GM18907 (cell line): ENCODE measurements at regions not wholly inside any gene's neighbourhood (a gene's known extent, or its start where the extent isn't known, plus 50 kb on each side); places are given as distances from the start of the nearest gene placed in this dataset.

ENCODE experiments used
- ATAC-seq: cut with Tn5 transposase; IDR thresholded peaks from one replicate; pipeline ENCODE4 v1.9.1; 2021; ENCODE audit warnings: mild to moderate bottlenecking, moderate library complexity; ENCODE audit not compliant: unreplicated experiment

DNA sequence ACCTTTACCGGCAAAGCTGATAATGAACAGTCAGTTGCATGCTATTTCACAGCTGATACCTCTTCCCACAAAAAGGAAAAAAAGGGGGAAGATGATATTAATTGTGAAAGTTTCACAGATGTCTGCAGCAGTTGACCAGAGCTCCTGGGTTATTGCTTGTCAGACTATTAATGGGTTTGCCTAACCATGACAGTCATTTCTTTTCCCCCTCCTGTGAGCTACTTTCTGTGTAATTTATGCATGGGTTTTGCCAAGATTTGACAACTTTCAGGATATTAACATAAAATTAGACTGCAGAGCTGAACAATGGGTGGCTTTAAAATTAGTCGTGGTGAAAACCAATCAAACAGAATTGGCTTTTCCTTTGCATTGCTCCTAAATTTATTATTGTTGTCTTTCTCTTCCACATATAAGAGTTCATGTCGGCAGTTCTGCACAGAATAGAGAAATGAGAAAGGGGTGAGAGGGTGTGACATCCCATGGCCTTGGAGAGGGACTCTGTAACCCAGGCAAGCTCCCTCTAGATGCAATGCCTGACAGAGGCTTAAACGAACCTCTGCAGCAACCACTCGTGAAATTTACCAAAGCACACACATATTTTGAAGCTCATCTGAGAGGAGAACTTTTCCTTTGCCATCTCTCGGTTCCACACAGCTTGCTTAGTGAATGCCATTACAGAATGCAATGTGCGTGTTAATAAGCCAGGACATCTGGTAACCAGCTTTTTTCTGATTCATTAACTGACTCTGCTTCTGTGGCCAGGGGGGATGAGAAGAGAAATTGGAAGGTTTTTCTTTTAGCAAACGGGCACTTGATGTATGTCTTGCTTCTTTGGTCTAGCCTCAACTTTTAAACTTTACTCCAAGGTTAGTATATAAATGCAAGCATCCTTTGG, 82.2 kb upstream of the ITGA4 start:
- peak; percentile 78 for ATAC-seq

DNA sequence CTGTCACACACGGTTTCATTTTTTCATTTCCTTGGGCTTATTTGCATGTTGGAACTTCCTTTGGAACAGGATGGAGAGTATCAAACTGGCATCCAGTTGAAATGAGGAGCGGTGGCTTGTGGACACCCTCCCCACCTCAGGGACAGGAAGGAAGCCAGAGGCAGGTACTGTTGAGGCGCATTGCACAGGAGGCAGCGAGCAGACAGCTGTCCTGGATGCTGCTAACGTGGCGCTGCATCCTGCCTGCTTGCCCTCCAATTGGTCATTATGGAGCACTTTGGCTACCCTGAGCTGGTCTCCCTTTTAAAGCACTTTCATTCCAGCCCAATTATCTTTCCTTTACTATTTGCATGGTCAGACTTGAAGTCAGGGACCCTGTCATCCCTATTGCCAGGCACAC, 80.7 kb upstream of the ITGA4 start:
- no peak for ATAC-seq

- no peak for ATAC-seq
Measured at GRCh38 chr2:181376999-181377398, 80.2 kb upstream of the ITGA4 start.

GRCh38 chr2:181378491-181378890, 78.7 kb upstream of the ITGA4 start:
- ATAC-seq: no peak

- no peak for ATAC-seq
Measured at GRCh38 chr2:181380581-181380980, 76.6 kb upstream of the ITGA4 start.

- ATAC-seq: no peak
Measured at GRCh38 chr2:181384923-181385322, 72.3 kb upstream of the ITGA4 start.

- ATAC-seq: no peak
Measured at GRCh38 chr2:181389524-181389923, 67.7 kb upstream of the ITGA4 start.

DNA sequence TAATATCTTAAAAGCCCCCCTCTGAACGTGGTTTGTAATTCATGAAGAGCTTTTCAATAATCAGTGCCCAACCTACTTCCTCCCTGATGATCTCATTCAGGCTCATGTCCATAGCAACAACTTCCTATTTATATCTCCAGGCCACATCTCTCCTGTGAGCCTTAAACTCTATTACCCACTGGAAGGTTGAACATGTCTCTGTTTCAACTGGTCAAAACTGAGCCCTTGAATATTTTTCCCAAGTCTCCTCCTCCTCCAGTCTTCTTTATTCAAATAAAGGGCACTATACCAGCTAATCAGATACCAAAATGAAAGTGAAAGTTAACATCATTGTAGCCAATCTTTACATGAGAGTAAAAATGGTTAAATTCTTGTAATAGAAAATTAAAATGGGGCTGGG, 63.7 kb upstream of the ITGA4 start:
- ATAC-seq: peak; percentile 73

GRCh38 chr2:181394741-181395437, 62.3 kb upstream of the ITGA4 start:
- ATAC-seq: no peak

DNA sequence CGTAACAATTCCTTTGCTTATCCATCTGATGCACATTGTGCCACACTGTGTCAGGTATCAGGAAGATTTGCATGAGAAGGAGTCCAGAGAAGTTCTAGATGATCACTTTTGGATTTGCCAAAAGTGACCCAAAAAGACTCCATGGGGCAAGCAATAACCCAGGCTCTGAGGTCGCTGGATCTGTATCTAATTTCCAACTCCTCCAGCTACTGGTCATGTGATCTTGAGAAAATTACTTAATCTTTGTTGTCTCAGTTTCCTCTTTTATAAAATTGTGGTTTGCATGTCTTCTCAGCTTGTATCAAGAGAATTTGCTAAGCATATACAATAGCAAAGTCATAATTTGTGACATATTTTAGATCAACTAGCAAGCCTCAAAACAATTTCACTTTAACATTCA, 61.3 kb upstream of the ITGA4 start:
- ATAC-seq: no peak

- no peak for ATAC-seq
Measured at GRCh38 chr2:181396256-181397123, 60.7 kb upstream of the ITGA4 start.

GRCh38 chr2:181397331-181397730, 59.9 kb upstream of the ITGA4 start:
- no peak for ATAC-seq

- no peak for ATAC-seq
Measured at GRCh38 chr2:181398000-181398399, 59.2 kb upstream of the ITGA4 start.

DNA sequence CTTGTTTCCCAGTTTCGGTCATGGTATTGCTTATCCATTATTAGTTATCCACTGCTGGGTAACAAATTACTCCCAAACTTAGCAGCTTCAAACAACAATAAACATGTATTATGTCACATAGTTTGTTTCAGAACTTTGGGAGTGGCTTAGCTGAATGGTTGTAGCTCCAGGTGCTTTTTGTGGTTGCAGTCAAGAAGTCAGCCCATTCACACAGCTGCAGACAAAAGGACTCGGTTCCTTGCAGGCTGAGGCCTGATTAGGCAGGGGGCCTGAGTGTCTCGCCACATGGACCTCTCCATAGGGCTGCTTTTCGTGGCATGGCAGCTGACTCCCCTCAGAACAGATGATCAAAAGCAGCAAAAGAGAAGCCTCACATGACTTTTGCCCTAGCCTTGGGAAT, 58.2 kb upstream of the ITGA4 start:
- no peak for ATAC-seq

DNA sequence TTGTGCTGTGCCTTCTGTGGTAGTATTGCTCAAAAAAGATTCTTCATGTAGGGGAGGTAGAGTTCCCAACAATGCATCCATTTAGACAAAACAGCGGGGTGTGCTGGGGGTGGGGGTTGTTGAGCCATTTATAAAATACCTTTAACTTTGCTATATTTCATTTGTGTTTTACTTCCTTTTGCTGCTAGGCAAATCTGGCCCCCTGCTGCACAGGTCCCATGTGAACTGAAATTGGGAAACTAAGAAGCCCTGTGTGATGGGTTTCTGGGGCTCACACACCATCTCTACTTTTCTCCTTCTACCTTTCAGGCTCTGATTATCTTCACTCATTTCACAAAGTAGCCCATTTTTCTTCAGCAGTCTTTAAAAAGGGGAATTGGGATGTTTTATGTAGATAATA, 52.7 kb upstream of the ITGA4 start:
- ATAC-seq: no peak

DNA sequence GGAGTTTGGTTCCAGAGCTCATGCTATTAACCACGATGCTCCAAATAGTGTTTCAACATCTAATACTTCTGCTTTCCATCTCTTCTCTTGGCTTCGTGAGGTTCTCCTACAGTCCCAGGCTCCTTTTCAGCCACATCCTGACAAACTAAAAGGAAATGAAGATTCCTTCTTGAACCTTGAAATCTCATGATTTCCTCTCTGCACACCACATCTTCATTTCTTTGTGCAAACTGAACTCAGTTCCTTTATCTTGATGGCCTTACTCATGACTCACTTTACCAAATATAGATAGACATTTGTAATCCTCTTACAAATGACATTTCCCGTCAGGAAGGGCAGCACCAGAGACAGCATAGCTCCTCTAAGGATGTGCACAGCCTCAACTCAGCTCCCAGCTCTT, 50.0 kb upstream of the ITGA4 start:
- no peak for ATAC-seq
